ENCODE measurements at regions not wholly inside any gene's neighbourhood (a gene's known extent, or its start where the extent isn't known, plus 50 kb on each side); places are given as distances from the start of the nearest gene placed in this dataset.

GRCh38 chr2:230601510-230601909 lies 111.1 kb upstream of the CAB39 start:
- TF ChIP-seq CTCF (IDR thresholded peaks at IDR 0.05; ENCODE audit: insufficient read depth, low read length) (no peak), SPI1 (IDR thresholded peaks at IDR 0.05; ENCODE audit: borderline replicate concordance, low read depth) (no peak), POLR2AphosphoS5 (IDR thresholded peaks at IDR 0.05; ENCODE audit: low read depth) (no peak), REST (IDR thresholded peaks at IDR 0.05; ENCODE audit: insufficient replicate concordance, low read depth) (no peak)

Data from HL-60 (cell line).